HUES6 (cell line): ENCODE measurements at regions not wholly inside any gene's neighbourhood (a gene's known extent, or its start where the extent isn't known, plus 50 kb on each side); places are given as distances from the start of the nearest gene placed in this dataset.

ENCODE experiments used
- H3K27ac ChIP-seq: 2 replicates; pipeline ENCODE4 v1.7.0; 2013; ENCODE audit warnings: low read depth, mild to moderate bottlenecking, low read length, inconsistent platforms
- H3K27me3 ChIP-seq: 2 replicates; pipeline ENCODE4 v1.6.1; 2013; ENCODE audit warnings: low read length; ENCODE audit not compliant: control insufficient read depth, insufficient read depth
- H3K36me3 ChIP-seq: 2 replicates; pipeline ENCODE4 v1.6.1; 2013; ENCODE audit warnings: low read length; ENCODE audit not compliant: control insufficient read depth, insufficient read depth
- H3K4me1 ChIP-seq: 2 replicates; pipeline ENCODE4 v1.6.1; 2013; ENCODE audit warnings: low read length; ENCODE audit not compliant: control insufficient read depth, insufficient read depth
- H3K4me3 ChIP-seq: 2 replicates; pipeline ENCODE4 v1.5.1; 2013; ENCODE audit warnings: low read depth, low read length
- H3K9ac ChIP-seq: one replicate; pipeline ENCODE4 v1.6.1; 2013; ENCODE audit warnings: mild to moderate bottlenecking, low read length
- H3K9me3 ChIP-seq: 2 replicates; pipeline ENCODE4 v1.6.1; 2013; ENCODE audit warnings: low read depth, low read length; ENCODE audit not compliant: control insufficient read depth, insufficient read depth

GRCh38 chr10:6875269-6875865 is 295.3 kb upstream of the PRKCQ start:
- peaks cover 18% of the 10 kb centered on the region for H3K4me1 ChIP-seq
- H3K27ac ChIP-seq, result no peak overlapping the region
- no peaks in the 10 kb centered on the region for H3K27me3 ChIP-seq
- H3K36me3 ChIP-seq, result no peaks in the 10 kb centered on the region
- H3K9me3 ChIP-seq, result no peaks in the 10 kb centered on the region
- H3K4me3 ChIP-seq, result no peak overlapping the region
- no peak overlapping the region for H3K9ac ChIP-seq

GRCh38 chr10:6871128-6871527 is 291.1 kb upstream of the PRKCQ start:
- Histone ChIP-seq H3K27me3 (no peaks in the 10 kb centered on the region), H3K27ac (no peak overlapping the region), H3K9ac (no peak overlapping the region), H3K36me3 (no peaks in the 10 kb centered on the region), H3K9me3 (no peaks in the 10 kb centered on the region), H3K4me1 (peaks cover 8% of the 10 kb centered on the region; the same call in 1 of the 2 replicates), H3K4me3 (no peak overlapping the region)

DNA sequence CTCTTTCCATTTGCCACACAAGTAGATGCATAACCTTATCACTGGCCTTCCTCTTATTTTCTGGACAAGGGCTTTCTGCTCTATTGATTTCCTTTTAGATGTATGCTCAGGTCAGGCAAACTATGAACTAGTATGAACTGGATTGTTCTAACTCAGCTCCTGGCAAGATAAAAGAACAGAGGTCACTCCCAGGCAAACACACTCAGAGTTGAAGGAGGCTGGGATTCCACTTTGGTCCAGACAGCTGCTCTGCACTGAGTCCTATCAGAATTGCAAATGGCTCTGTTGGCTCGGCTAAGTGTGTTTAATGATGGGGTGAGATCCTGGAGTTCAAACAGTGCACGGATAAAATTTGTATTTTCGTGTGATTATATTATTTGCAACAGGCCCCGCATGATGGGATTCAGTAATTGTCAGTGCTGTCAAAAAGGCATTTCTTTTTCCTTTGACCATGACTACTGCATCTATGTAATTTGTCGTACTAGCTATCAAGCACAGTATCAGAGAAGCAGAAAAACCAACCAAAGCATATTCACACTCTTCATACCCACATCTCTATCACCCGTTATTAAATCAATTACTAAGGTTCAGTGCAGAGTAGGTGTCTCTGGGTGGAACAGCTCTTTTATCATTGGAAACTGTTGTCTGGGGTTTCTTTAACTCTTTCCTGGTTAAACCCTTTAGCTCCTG is 288.1 kb upstream of the PRKCQ start:
- no peak overlapping the region for H3K27ac ChIP-seq
- H3K9me3 ChIP-seq, result no peaks in the 10 kb centered on the region
- no peaks in the 10 kb centered on the region for H3K36me3 ChIP-seq
- H3K9ac ChIP-seq, result no peak overlapping the region
- no peaks in the 10 kb centered on the region for H3K27me3 ChIP-seq
- 0 out of 2 replicates have a peak, but pooled peaks cover 3% of the 10 kb centered on the region for H3K4me1 ChIP-seq
- no peak overlapping the region for H3K4me3 ChIP-seq

DNA sequence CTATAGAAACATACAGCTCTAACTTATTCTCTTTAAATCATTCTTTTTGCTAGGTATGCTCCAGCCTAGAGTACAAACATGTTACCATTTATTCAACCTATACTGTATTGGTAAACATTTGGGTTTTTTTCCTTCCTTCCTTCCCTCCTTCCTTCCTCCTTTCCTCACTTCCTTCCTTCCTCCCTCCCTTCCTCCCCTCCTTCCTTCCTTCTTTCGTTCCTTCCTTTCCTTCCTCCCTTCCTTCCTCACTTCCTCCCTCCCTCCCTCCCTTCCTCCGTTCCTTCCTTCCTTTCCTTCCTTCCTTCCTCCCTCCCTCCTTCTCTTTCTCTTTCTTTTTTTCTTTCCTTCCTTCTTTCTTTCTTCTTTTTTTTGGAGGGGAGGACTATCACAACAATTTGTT is 286.7 kb upstream of the PRKCQ start:
- H3K4me3 ChIP-seq, result no peak overlapping the region

GRCh38 chr10:6864142-6864541 is 284.1 kb upstream of the PRKCQ start:
- H3K9me3 ChIP-seq, result no peaks in the 10 kb centered on the region
- H3K27ac ChIP-seq, result no peak overlapping the region
- H3K36me3 ChIP-seq, result no peaks in the 10 kb centered on the region
- H3K4me1 ChIP-seq, result 0 out of 2 replicates have a peak, but pooled peaks cover 3% of the 10 kb centered on the region
- no peak overlapping the region for H3K9ac ChIP-seq
- H3K27me3 ChIP-seq, result no peaks in the 10 kb centered on the region
- no peak overlapping the region for H3K4me3 ChIP-seq

More for the DNA sequence above, 286.7 kb upstream of the PRKCQ start:
- Histone ChIP-seq H3K9ac (no peak overlapping the region), H3K4me1 (0 out of 2 replicates have a peak, but pooled peaks cover 3% of the 10 kb centered on the region), H3K36me3 (no peaks in the 10 kb centered on the region), H3K27me3 (no peaks in the 10 kb centered on the region), H3K9me3 (no peaks in the 10 kb centered on the region), H3K27ac (no peak overlapping the region)

DNA sequence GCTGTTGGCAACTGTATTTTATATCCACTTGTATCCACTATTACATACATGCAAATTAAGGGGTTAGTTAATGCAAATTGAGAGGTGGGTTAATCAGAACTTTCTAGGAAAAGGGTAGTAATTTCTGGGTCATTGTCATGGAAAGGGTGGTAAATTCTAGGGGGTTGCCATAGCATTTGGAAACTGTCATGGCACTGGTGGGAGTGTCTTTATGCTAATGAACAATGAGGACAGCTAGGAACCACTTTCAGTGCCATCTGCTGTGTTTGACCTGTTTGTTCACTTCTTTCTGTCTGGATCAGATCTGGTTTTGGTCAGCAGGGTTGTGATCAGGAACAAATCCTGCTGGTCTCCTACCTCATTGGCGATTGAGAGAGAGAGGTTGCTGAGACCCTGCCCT is 283.3 kb upstream of the PRKCQ start:
- H3K4me3 ChIP-seq, result no peak overlapping the region
- no peaks in the 10 kb centered on the region for H3K36me3 ChIP-seq
- H3K27ac ChIP-seq, result no peak overlapping the region
- no peaks in the 10 kb centered on the region for H3K9me3 ChIP-seq
- no peaks in the 10 kb centered on the region for H3K27me3 ChIP-seq
- H3K9ac ChIP-seq, result no peak overlapping the region
- 0 out of 2 replicates have a peak, but pooled peaks cover 3% of the 10 kb centered on the region for H3K4me1 ChIP-seq

- no peak overlapping the region for H3K4me3 ChIP-seq
- no peaks in the 10 kb centered on the region for H3K36me3 ChIP-seq
- no peaks in the 10 kb centered on the region for H3K27me3 ChIP-seq
- H3K27ac ChIP-seq, result no peak overlapping the region
- H3K4me1 ChIP-seq, result no peaks in the 10 kb centered on the region
- no peaks in the 10 kb centered on the region for H3K9me3 ChIP-seq
- H3K9ac ChIP-seq, result no peak overlapping the region
Observed at GRCh38 chr10:6850452-6850851, 270.4 kb upstream of the PRKCQ start.

DNA sequence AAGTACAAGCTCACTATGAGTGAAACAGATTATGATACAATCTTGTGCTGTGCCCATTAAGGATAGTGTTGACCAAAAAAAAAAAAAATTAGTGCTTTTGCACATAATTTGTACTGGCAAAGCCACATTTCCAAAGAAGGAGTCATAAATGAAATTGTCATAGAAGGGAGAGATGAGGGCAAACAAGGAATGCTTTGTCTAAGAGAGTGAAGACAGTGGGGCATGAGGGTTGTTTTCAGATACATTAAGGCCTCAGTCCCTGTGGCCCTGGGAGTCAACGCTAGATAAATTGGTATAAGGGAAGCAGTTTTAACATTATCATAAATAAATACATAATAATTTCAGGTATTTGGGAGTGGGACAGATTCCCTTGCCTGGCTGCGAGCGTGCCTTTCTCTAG is 267.5 kb upstream of the PRKCQ start:
- peaks cover 20% of the 10 kb centered on the region for H3K9me3 ChIP-seq
- H3K9ac ChIP-seq, result no peak overlapping the region
- no peak overlapping the region for H3K27ac ChIP-seq
- peaks cover 10% of the 10 kb centered on the region for H3K36me3 ChIP-seq
- no peak overlapping the region for H3K4me3 ChIP-seq
- no peaks in the 10 kb centered on the region for H3K4me1 ChIP-seq
- H3K27me3 ChIP-seq, result no peaks in the 10 kb centered on the region

DNA sequence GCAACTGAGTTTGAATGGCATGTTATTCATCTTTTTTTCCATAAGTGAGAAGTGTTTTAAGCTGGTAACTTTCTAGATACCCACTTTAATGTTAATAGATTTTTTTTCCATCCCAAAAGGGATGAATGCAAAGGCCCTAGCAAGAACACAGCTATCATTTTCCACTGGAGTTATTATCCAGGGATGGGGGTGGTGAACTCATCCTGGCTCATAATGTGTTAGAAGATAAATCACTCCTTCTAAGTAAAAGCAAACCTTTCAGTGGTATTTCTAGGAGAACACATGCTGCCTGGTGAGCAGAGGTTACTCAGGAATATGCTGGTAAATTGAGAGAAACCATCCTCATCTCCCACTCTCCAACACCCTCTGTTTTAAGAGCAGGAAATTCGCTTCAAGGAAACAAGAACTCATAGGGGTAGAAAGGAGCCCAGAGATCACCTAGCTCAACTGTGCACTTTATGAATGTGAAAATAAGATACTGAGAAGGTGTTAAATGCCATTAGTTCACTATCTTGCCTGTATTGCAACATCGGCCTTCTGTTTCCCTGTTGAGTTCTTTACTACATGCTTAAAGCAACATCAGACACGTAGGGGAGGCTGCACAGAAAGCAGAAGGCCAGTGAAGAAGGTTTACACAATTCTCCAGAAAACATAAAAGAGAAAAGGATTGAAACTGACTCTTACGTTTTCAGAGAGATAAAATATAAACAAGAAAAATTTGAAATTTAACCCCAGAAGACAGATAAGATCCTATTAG is 264.0 kb upstream of the PRKCQ start:
- H3K27ac ChIP-seq, result no peak overlapping the region
- H3K9me3 ChIP-seq, result peaks cover 33% of the 10 kb centered on the region
- H3K4me3 ChIP-seq, result no peak overlapping the region
- no peaks in the 10 kb centered on the region for H3K4me1 ChIP-seq
- peaks cover 31% of the 10 kb centered on the region for H3K36me3 ChIP-seq
- no peaks in the 10 kb centered on the region for H3K27me3 ChIP-seq
- H3K9ac ChIP-seq, result no peak overlapping the region

- Histone ChIP-seq H3K9me3 (peaks cover 33% of the 10 kb centered on the region), H3K4me3 (no peak overlapping the region), H3K27ac (no peak overlapping the region), H3K36me3 (peaks cover 31% of the 10 kb centered on the region), H3K27me3 (no peaks in the 10 kb centered on the region), H3K9ac (no peak overlapping the region), H3K4me1 (no peaks in the 10 kb centered on the region)
Observed at GRCh38 chr10:6843481-6843881, 263.4 kb upstream of the PRKCQ start.

DNA sequence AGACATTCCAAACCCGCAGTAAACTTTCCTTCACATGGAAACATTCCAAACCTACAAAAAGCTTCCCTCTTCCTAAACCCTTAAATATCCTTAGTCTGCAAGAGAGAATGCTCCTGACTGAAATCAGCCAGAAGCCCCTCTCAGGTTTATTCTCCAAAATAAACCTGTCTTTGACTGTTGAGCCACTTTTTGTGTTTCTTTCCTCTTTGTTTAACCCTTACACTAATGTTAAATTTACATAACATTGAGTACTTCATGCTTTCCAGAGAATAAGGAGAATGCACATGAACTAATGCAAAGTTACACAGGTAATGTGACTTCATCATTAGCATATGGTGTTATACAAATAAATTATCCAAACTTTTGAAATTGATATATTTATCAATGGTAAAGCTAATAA is 262.6 kb upstream of the PRKCQ start:
- Histone ChIP-seq H3K9ac (no peak overlapping the region), H3K9me3 (peaks cover 33% of the 10 kb centered on the region), H3K4me3 (no peak overlapping the region), H3K27me3 (no peaks in the 10 kb centered on the region), H3K36me3 (peaks cover 35% of the 10 kb centered on the region), H3K27ac (no peak overlapping the region), H3K4me1 (no peaks in the 10 kb centered on the region)
